Activated B cell treated with CpG ODN at 0.5 μM for 24 hours (primary cell): ENCODE measurements at regions not wholly inside any gene's neighbourhood (a gene's known extent, or its start where the extent isn't known, plus 50 kb on each side); places are given as distances from the start of the nearest gene placed in this dataset.

Source experiments
- ATAC-seq: fragments of 200-7000 bp; cut with Tn5 transposase; one replicate; pipeline ENCODE4 v1.10.0; 2021; ENCODE audit warnings: low read depth, mild to moderate bottlenecking, moderate library complexity
- CTCF ChIA-PET: fragments of 350-600 bp; sonication (Branson Sonifier 250); formaldehyde crosslinking; loops from one replicate; lab custom pipeline; 2021; ENCODE audit warnings: antibody characterized with exemption; lab: Charles Lee
- POLR2A ChIA-PET: fragments of 350-600 bp; sonication (Branson Sonifier 250); formaldehyde crosslinking; loops from one replicate; lab custom pipeline; 2021; ENCODE audit warnings: antibody characterized with exemption; lab: Charles Lee
- DNase-seq: peaks from one replicate; pipeline ENCODE4 v3.0.0; 2022
- H3K27ac Mint-ChIP-seq: one replicate; pipeline ENCODE4 v1.8.0; 2020; ENCODE audit warnings: mixed read lengths
- H3K27me3 Mint-ChIP-seq: one replicate; pipeline ENCODE4 v1.8.0; 2021; ENCODE audit warnings: mixed read lengths
- H3K36me3 Mint-ChIP-seq: one replicate; pipeline ENCODE4 v1.8.0; 2021; ENCODE audit warnings: low read depth, mixed read lengths
- H3K4me1 Mint-ChIP-seq: one replicate; pipeline ENCODE4 v1.8.0; 2021; ENCODE audit warnings: mixed read lengths
- H3K4me3 Mint-ChIP-seq: one replicate; pipeline ENCODE4 v1.8.0; 2020; ENCODE audit warnings: mild to moderate bottlenecking, mixed read lengths
- H3K9me3 Mint-ChIP-seq: one replicate; pipeline ENCODE4 v1.8.0; 2020; ENCODE audit warnings: mixed read lengths
- CTCF ChIP-seq: fragments of 200-600 bp; IDR thresholded peaks from one replicate; pipeline ENCODE4 v1.8.0; 2022; ENCODE audit warnings: antibody characterized with exemption, mild to moderate bottlenecking
- intact Hi-C: fragments of 100-400 bp; cut with micrococcal nuclease; formaldehyde crosslinking; loops from one replicate; pipeline ENCODE4 v1.15.1; 2024

- no peaks in the 10 kb centered on the region for H3K9me3 Mint-ChIP-seq
- ChIA-PET CTCF (no interaction called here), POLR2A (no interaction called here)
- TF ChIP-seq CTCF: no peak
- intact Hi-C loops: no loop called here
- DNase-seq (no peak), ATAC-seq (no peak)
- H3K27me3 Mint-ChIP-seq: peaks cover 6% of the 10 kb centered on the region
- H3K36me3 Mint-ChIP-seq: no peaks in the 10 kb centered on the region
- no peak overlapping the region for H3K27ac Mint-ChIP-seq
- H3K4me1 Mint-ChIP-seq: no peaks in the 10 kb centered on the region
- no peak overlapping the region for H3K4me3 Mint-ChIP-seq
Measured at GRCh38 chrX:3777416-3777815, 64.0 kb upstream of the PRKX start.

GRCh38 chrX:3771766-3772165 lies 58.3 kb upstream of the PRKX start:
- ChIA-PET CTCF (no interaction called here), POLR2A (no interaction called here)
- ATAC-seq (no peak), DNase-seq (no peak)
- H3K27ac Mint-ChIP-seq: no peak overlapping the region
- intact Hi-C loops: no loop called here
- H3K27me3 Mint-ChIP-seq: peaks cover 6% of the 10 kb centered on the region
- H3K4me3 Mint-ChIP-seq: no peak overlapping the region
- no peaks in the 10 kb centered on the region for H3K9me3 Mint-ChIP-seq
- H3K4me1 Mint-ChIP-seq: no peaks in the 10 kb centered on the region
- TF ChIP-seq CTCF: no peak
- H3K36me3 Mint-ChIP-seq: no peaks in the 10 kb centered on the region

- no peaks in the 10 kb centered on the region for H3K27me3 Mint-ChIP-seq
- H3K36me3 Mint-ChIP-seq: no peaks in the 10 kb centered on the region
- DNase-seq (no peak), ATAC-seq (no peak)
- intact Hi-C loops: no loop called here
- H3K4me3 Mint-ChIP-seq: no peak overlapping the region
- ChIA-PET POLR2A (no interaction called here), CTCF (no interaction called here)
- no peak for TF ChIP-seq CTCF
- H3K9me3 Mint-ChIP-seq: no peaks in the 10 kb centered on the region
- H3K4me1 Mint-ChIP-seq: no peaks in the 10 kb centered on the region
- H3K27ac Mint-ChIP-seq: no peak overlapping the region
Measured at GRCh38 chrX:3768881-3769280, 55.4 kb upstream of the PRKX start.
